WI38 (cell line): ENCODE measurements at regions not wholly inside any gene's neighbourhood (a gene's known extent, or its start where the extent isn't known, plus 50 kb on each side); places are given as distances from the start of the nearest gene placed in this dataset.
A peak's percentile ranks its signal among the peaks of the same experiment; 100 is the strongest.

Source experiments
- H3K4me3 ChIP-seq: 2 replicates; pipeline ENCODE4 v1.5.1; 2011; ENCODE audit warnings: low read depth, mild to moderate bottlenecking, control low read depth, low read length
- CTCF ChIP-seq: IDR thresholded peaks from 2 replicates; pipeline ENCODE4 v1.5.1; 2012; ENCODE audit warnings: low read depth, mild to moderate bottlenecking, control low read depth, low read length

- H3K4me3 ChIP-seq: no peak overlapping the region
- TF ChIP-seq CTCF: no peak
These were observed 86.0 kb downstream of the FOXD2 start for GRCh38 chr1:47523835-47524215.

- no peak for TF ChIP-seq CTCF
- no peak overlapping the region for H3K4me3 ChIP-seq
These were observed 86.4 kb downstream of the FOXD2 start for GRCh38 chr1:47524272-47524671.

GRCh38 chr1:47527653-47528272 lies 89.9 kb downstream of the FOXD2 start:
- TF ChIP-seq CTCF: no peak
- no peak overlapping the region for H3K4me3 ChIP-seq

- no peak overlapping the region for H3K4me3 ChIP-seq
- peak; percentile 15; the same call in 1 of the 2 replicates for TF ChIP-seq CTCF
These were observed 91.8 kb downstream of the FOXD2 start for GRCh38 chr1:47529520-47530098.

- peak overlapping the region; percentile 54 for H3K4me3 ChIP-seq
These were observed 95.3 kb downstream of the FOXD2 start for GRCh38 chr1:47532921-47533792.

GRCh38 chr1:47533793-47534328 lies 96.0 kb downstream of the FOXD2 start:
- no peak for TF ChIP-seq CTCF
- no peak overlapping the region for H3K4me3 ChIP-seq

More at GRCh38 chr1:47532921-47533792, 95.3 kb downstream of the FOXD2 start:
- no peak for TF ChIP-seq CTCF

GRCh38 chr1:47534436-47534835 lies 96.6 kb downstream of the FOXD2 start:
- no peak overlapping the region for H3K4me3 ChIP-seq
- TF ChIP-seq CTCF: no peak
